22Rv1 (cell line): ENCODE measurements at regions not wholly inside any gene's neighbourhood (a gene's known extent, or its start where the extent isn't known, plus 50 kb on each side); places are given as distances from the start of the nearest gene placed in this dataset.

ENCODE experiments used
- ZFX ChIP-seq: fragments of 450-650 bp; IDR thresholded peaks from 2 replicates; pipeline ENCODE4 v1.6.1; 2017; ENCODE audit warnings: antibody characterized with exemption, borderline replicate concordance
- TF ChIP-seq, protein P1 (sequence below): fragments of 450-650 bp; IDR thresholded peaks from 2 replicates; pipeline ENCODE4 v1.5.1; 2017; ENCODE audit warnings: mild to moderate bottlenecking

DNA sequence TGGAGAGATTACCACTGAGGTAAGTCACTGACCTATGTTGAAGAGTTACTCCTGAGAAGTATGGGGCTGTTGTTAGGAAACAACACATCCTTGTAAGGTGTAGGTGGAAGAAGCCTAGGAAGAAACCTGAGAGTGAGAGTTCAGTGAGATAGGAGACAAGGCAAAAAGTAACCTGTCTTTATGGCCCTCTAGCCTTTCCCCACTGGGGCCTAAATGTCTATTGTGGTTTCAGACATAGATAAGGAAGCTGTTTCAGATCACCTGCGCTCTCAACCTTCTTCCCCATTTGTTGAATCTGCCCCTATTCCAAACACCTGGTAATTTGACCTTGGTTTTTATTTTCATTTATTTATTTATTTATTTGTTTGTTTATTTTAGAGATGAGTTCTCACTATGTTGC is 397.1 kb upstream of the RORB start:
- TF ChIP-seq, protein P1, sequence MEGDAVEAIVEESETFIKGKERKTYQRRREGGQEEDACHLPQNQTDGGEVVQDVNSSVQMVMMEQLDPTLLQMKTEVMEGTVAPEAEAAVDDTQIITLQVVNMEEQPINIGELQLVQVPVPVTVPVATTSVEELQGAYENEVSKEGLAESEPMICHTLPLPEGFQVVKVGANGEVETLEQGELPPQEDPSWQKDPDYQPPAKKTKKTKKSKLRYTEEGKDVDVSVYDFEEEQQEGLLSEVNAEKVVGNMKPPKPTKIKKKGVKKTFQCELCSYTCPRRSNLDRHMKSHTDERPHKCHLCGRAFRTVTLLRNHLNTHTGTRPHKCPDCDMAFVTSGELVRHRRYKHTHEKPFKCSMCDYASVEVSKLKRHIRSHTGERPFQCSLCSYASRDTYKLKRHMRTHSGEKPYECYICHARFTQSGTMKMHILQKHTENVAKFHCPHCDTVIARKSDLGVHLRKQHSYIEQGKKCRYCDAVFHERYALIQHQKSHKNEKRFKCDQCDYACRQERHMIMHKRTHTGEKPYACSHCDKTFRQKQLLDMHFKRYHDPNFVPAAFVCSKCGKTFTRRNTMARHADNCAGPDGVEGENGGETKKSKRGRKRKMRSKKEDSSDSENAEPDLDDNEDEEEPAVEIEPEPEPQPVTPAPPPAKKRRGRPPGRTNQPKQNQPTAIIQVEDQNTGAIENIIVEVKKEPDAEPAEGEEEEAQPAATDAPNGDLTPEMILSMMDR = no peak
- no peak for TF ChIP-seq ZFX
